Panc1 (cell line): ENCODE measurements at regions not wholly inside any gene's neighbourhood (a gene's known extent, or its start where the extent isn't known, plus 50 kb on each side); places are given as distances from the start of the nearest gene placed in this dataset.

Experiments
- ATAC-seq: fragments of 200-7000 bp; cut with Tn5 transposase; 2 replicates; pipeline ENCODE4 v1.9.1; 2020; ENCODE audit warnings: mild to moderate bottlenecking, moderate library complexity
- BruUV-seq: library from RNA; stranded (reverse); fragments of 400-500 nt; replicated peaks from 2 replicates; lab custom pipeline; 2021; lab: Mats Ljungman, UMichigan
- CTCF ChIA-PET: fragments of 300-600 bp; sonication (Branson Sonifier 250); formaldehyde crosslinking; loops from one replicate; lab custom pipeline; 2022; ENCODE audit warnings: antibody characterized with exemption; lab: Charles Lee
- POLR2A ChIA-PET: fragments of 300-600 bp; sonication (Branson Sonifier 250); formaldehyde crosslinking; loops from one replicate; lab custom pipeline; 2022; ENCODE audit warnings: antibody characterized with exemption; lab: Charles Lee
- DNase-seq: peaks from one replicate; pipeline ENCODE4 v3.0.0-alpha.2; 2010; ENCODE audit warnings: low read depth, low spot score
- H3K27ac ChIP-seq: 2 replicates; pipeline ENCODE4 v1.5.1; 2011; ENCODE audit warnings: mild to moderate bottlenecking, low read length, inconsistent platforms
- H3K27me3 ChIP-seq: fragments of 200-500 bp; sonication (Bioruptor generic); 2 replicates; pipeline ENCODE4 v1.6.0; 2014; ENCODE audit warnings: low read length, inconsistent platforms; ENCODE audit not compliant: control insufficient read depth, insufficient read depth
- H3K36me3 ChIP-seq: fragments of 200-500 bp; sonication (Bioruptor generic); 2 replicates; pipeline ENCODE4 v1.5.1; 2014; ENCODE audit warnings: inconsistent platforms, mild to moderate bottlenecking, low read length, moderate library complexity; ENCODE audit not compliant: control insufficient read depth, insufficient read depth
- H3K4me1 ChIP-seq: 2 replicates; pipeline ENCODE4 v1.5.1; 2011; ENCODE audit warnings: inconsistent platforms, mild to moderate bottlenecking, low read length, moderate library complexity; ENCODE audit not compliant: control insufficient read depth, insufficient read depth
- H3K4me3 ChIP-seq, 2 experiments: 2 replicates each; pipeline ENCODE4 v1.5.1; 2011 to 2012; ENCODE audit warnings: low read depth in 2 of 2, low read length in 2 of 2, mild to moderate bottlenecking in 2 of 2, inconsistent platforms in 1 of 2, moderate library complexity in 1 of 2
- H3K9me3 ChIP-seq: fragments of 200-500 bp; sonication (Bioruptor generic); 2 replicates; pipeline ENCODE4 v1.5.1; 2014; ENCODE audit warnings: low read depth, mild to moderate bottlenecking, inconsistent platforms, low read length, moderate library complexity; ENCODE audit not compliant: control insufficient read depth, insufficient read depth
- CTCF ChIP-seq: fragments of 450-650 bp; IDR thresholded peaks from 2 replicates; pipeline ENCODE4 v1.5.1; 2017; ENCODE audit warnings: mild to moderate bottlenecking
- POLR2AphosphoS5 ChIP-seq: IDR thresholded peaks from 2 replicates; pipeline ENCODE4 v1.6.1; 2012; ENCODE audit warnings: mild to moderate bottlenecking, low read depth, low read length, moderate library complexity
- REST ChIP-seq, 2 experiments: IDR thresholded peaks; 2 replicates each; pipeline ENCODE4 v1.6.1; 2011 to 2012; ENCODE audit warnings: low read depth in 2 of 2, control low read depth in 1 of 2, low read length in 1 of 2, mild to moderate bottlenecking in 1 of 2, moderate library complexity in 1 of 2; ENCODE audit not compliant: insufficient read depth in 1 of 2
- SIN3A ChIP-seq: IDR thresholded peaks from 2 replicates; pipeline ENCODE4 v1.6.1; 2012; ENCODE audit warnings: low read depth, mild to moderate bottlenecking, low read length, moderate library complexity, borderline replicate concordance; ENCODE audit not compliant: insufficient read depth
- TCF7L2 ChIP-seq: IDR thresholded peaks from 2 replicates; pipeline ENCODE4 v1.6.1; 2011; ENCODE audit warnings: mild to moderate bottlenecking, low read depth, low read length, inconsistent platforms
- in situ Hi-C: cut with HindIII; loops from 2 replicates; pipeline ENCODE4 v1.10.0; 2016; ENCODE audit warnings: low sequenced_read_pairs, low pct_unique_long_range_greater_than_20kb
- intact Hi-C: fragments of 100-400 bp; cut with micrococcal nuclease; formaldehyde crosslinking; loops from one replicate; pipeline ENCODE4 v1.10.0; 2022; ENCODE audit not compliant: unreplicated experiment

- in situ Hi-C loops (no loop called here), intact Hi-C loops (loop anchor here (10.0 kb wide), 1 partner anchor 567 kb away; no protein-coding TSS in a partner anchor)
- ATAC-seq (no peak), DNase-seq (no peak)
- no peaks in the 10 kb centered on the region for H3K27me3 ChIP-seq
- H3K27ac ChIP-seq = no peak overlapping the region
- BruUV-seq = no TSS peak
- H3K9me3 ChIP-seq = no peaks in the 10 kb centered on the region
- H3K4me1 ChIP-seq = no peaks in the 10 kb centered on the region
- CTCF ChIA-PET = no interaction called here
- no peaks in the 10 kb centered on the region for H3K36me3 ChIP-seq
- POLR2A ChIA-PET = no interaction called here
- TF ChIP-seq REST (IDR thresholded peaks at IDR 0.05; ENCODE audit: insufficient read depth in 1 of 2, low read depth in 2 of 2, low read length in 1 of 2) (no peak), TCF7L2 (no peak), CTCF (no peak), SIN3A (no peak), POLR2AphosphoS5 (no peak)
- H3K4me3 ChIP-seq = no peak overlapping the region
These were observed 89.4 kb downstream of the TMEM30B start for GRCh38 chr14:61191733-61192132.

- no TSS peak for BruUV-seq
- no peak for TF ChIP-seq TCF7L2
- no peak for TF ChIP-seq REST (IDR thresholded peaks at IDR 0.05; ENCODE audit: insufficient read depth in 1 of 2, low read depth in 2 of 2, low read length in 1 of 2)
- TF ChIP-seq CTCF = no peak
- no peak for TF ChIP-seq SIN3A
- TF ChIP-seq POLR2AphosphoS5 = no peak
- Histone ChIP-seq H3K36me3 (no peaks in the 10 kb centered on the region), H3K4me1 (no peaks in the 10 kb centered on the region), H3K27ac (no peak overlapping the region), H3K9me3 (no peaks in the 10 kb centered on the region), H3K27me3 (no peaks in the 10 kb centered on the region), H3K4me3 (no peak overlapping the region)
- DNase-seq (no peak), ATAC-seq (no peak)
- intact Hi-C loops (loop anchor here (10.0 kb wide), 1 partner anchor 566 kb away; no protein-coding TSS in a partner anchor), in situ Hi-C loops (no loop called here)
- ChIA-PET CTCF (no interaction called here), POLR2A (no interaction called here)
These were observed 90.8 kb downstream of the TMEM30B start for GRCh38 chr14:61190341-61190740.
